Peyer's patch (tissue), 4 donors: ENCODE measurements at regions not wholly inside any gene's neighbourhood (a gene's known extent, or its start where the extent isn't known, plus 50 kb on each side); places are given as distances from the start of the nearest gene placed in this dataset.

Experiments used
- DNase-seq, 3 donors: peaks; one replicate each; pipeline ENCODE4 v3.0.0-alpha.2; 2017 to 2019
- H3K27ac ChIP-seq, 4 donors: fragments of 200-600 bp; sonication (generic); one replicate each; pipeline ENCODE4 v1.5.1; 2016 to 2019
- H3K27me3 ChIP-seq, 2 donors: fragments of 200-600 bp; sonication (generic); one replicate each; pipeline ENCODE4 v1.5.1; 2019
- H3K36me3 ChIP-seq, 3 donors: fragments of 200-600 bp; sonication (generic); one replicate each; pipeline ENCODE4 v1.5.1; 2016 to 2019
- H3K4me1 ChIP-seq, 4 donors: fragments of 200-600 bp; sonication (generic); one replicate each; pipeline ENCODE4 v1.5.1; 2016 to 2019
- H3K4me3 ChIP-seq, 4 donors: fragments of 200-600 bp; sonication (generic); 1 replicate in 3 of 4; 2 replicates in 1 of 4; pipeline ENCODE4 v1.5.1; 2016 to 2019; ENCODE audit warnings: mild to moderate bottlenecking in 1 of 4
- H3K9me3 ChIP-seq, 4 donors: fragments of 200-600 bp; sonication (generic); one replicate each; pipeline ENCODE4 v1.5.1; 2016 to 2019; ENCODE audit warnings: mild to moderate bottlenecking in 1 of 4
- CTCF ChIP-seq, 6 experiments: fragments of 450-650 bp in 4 of 6; fragments of 200-600 bp in 2 of 6; sonication (generic) in 1 of 6; IDR thresholded peaks; one replicate each; pipeline ENCODE4 v1.5.1; 2017 to 2019; ENCODE audit warnings: antibody characterized with exemption in 6 of 6, mild to moderate bottlenecking in 3 of 6, moderate library complexity in 1 of 6
- POLR2A ChIP-seq, 2 donors: fragments of 450-650 bp; IDR thresholded peaks; one replicate each; pipeline ENCODE4 v1.5.1; 2017; ENCODE audit warnings: antibody characterized with exemption in 2 of 2, mild to moderate bottlenecking in 2 of 2, moderate library complexity in 2 of 2

GRCh38 chr2:794554-795241, 117.5 kb upstream of the TMEM18 start:
- Histone ChIP-seq H3K9me3 (no peaks in the 10 kb centered on the region), H3K27me3 (no peaks in the 10 kb centered on the region), H3K4me3 (no peak overlapping the region), H3K4me1 (no peaks in the 10 kb centered on the region), H3K27ac (no peak overlapping the region), H3K36me3 (no peaks in the 10 kb centered on the region)
- DNase-seq, result no peak
- TF ChIP-seq POLR2A (IDR thresholded peaks at IDR 0.05) (no peak), CTCF (IDR thresholded peaks at IDR 0.05) (no peak)

GRCh38 chr2:793236-793635, 116.0 kb upstream of the TMEM18 start:
- no peaks in the 10 kb centered on the region for H3K9me3 ChIP-seq
- TF ChIP-seq CTCF (IDR thresholded peaks at IDR 0.05) (no peak), POLR2A (IDR thresholded peaks at IDR 0.05) (no peak)

GRCh38 chr2:792687-793086, 115.5 kb upstream of the TMEM18 start:
- H3K27ac ChIP-seq, result no peak overlapping the region

More at GRCh38 chr2:793236-793635, 116.0 kb upstream of the TMEM18 start:
- Histone ChIP-seq H3K36me3 (no peaks in the 10 kb centered on the region), H3K27me3 (no peaks in the 10 kb centered on the region), H3K4me3 (no peak overlapping the region), H3K27ac (no peak overlapping the region), H3K4me1 (no peaks in the 10 kb centered on the region)
- no peak for DNase-seq

GRCh38 chr2:790634-791245, 113.5 kb upstream of the TMEM18 start:
- H3K27ac ChIP-seq, result no peak overlapping the region
- H3K4me3 ChIP-seq, result no peak overlapping the region
- no peak for DNase-seq
- no peak for TF ChIP-seq POLR2A (IDR thresholded peaks at IDR 0.05)
- TF ChIP-seq CTCF (IDR thresholded peaks at IDR 0.05), result no peak
- H3K4me1 ChIP-seq, result no peaks in the 10 kb centered on the region
- no peaks in the 10 kb centered on the region for H3K27me3 ChIP-seq
- no peaks in the 10 kb centered on the region for H3K9me3 ChIP-seq
- no peaks in the 10 kb centered on the region for H3K36me3 ChIP-seq

More at GRCh38 chr2:792687-793086, 115.5 kb upstream of the TMEM18 start:
- TF ChIP-seq POLR2A (IDR thresholded peaks at IDR 0.05), result no peak
- TF ChIP-seq CTCF (IDR thresholded peaks at IDR 0.05), result no peak
- no peaks in the 10 kb centered on the region for H3K9me3 ChIP-seq
- H3K27me3 ChIP-seq, result no peaks in the 10 kb centered on the region
- no peak overlapping the region for H3K4me3 ChIP-seq
- no peaks in the 10 kb centered on the region for H3K4me1 ChIP-seq
- DNase-seq, result no peak
- no peaks in the 10 kb centered on the region for H3K36me3 ChIP-seq

- no peaks in the 10 kb centered on the region for H3K9me3 ChIP-seq
- no peak for DNase-seq
- H3K4me3 ChIP-seq, result no peak overlapping the region
- no peaks in the 10 kb centered on the region for H3K27me3 ChIP-seq
- TF ChIP-seq POLR2A (IDR thresholded peaks at IDR 0.05) (no peak), CTCF (IDR thresholded peaks at IDR 0.05) (no peak)
- no peaks in the 10 kb centered on the region for H3K4me1 ChIP-seq
- no peaks in the 10 kb centered on the region for H3K36me3 ChIP-seq
- no peak overlapping the region for H3K27ac ChIP-seq
Measured at GRCh38 chr2:790081-790480, 112.9 kb upstream of the TMEM18 start.
